ENCODE measurements at regions not wholly inside any gene's neighbourhood (a gene's known extent, or its start where the extent isn't known, plus 50 kb on each side); places are given as distances from the start of the nearest gene placed in this dataset.

DNA sequence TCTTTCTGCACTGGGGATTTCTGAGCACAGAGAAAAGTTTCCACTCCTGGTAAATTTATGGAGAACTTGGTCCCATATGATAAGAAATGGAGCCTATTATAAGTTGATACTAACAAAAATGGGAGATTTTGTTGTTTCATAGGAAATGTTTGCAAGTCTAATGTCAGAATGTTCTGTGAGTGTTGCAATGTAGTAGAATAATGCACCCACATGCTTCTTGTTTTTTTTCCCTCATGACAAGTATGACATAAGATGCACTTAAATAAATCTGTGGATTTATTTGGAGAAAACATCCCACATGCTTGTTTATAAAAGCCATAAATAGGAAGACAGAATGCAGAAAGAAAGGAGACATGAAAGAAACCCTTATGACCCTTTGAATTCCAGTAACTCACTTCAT, 50.8 kb upstream of the KCNJ6 start:
- POLR2A ChIA-PET, result no interaction called here
- H3K9me3 ChIP-seq, result no peaks in the 10 kb centered on the region
- CTCF ChIA-PET, result no interaction called here
- TF ChIP-seq, protein P1, sequence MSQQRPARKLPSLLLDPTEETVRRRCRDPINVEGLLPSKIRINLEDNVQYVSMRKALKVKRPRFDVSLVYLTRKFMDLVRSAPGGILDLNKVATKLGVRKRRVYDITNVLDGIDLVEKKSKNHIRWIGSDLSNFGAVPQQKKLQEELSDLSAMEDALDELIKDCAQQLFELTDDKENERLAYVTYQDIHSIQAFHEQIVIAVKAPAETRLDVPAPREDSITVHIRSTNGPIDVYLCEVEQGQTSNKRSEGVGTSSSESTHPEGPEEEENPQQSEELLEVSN (IDR thresholded peaks at IDR 0.05; ENCODE audit: borderline replicate concordance, low read depth), result no peak
- TF ChIP-seq RNF2 (IDR thresholded peaks at IDR 0.05; ENCODE audit: borderline replicate concordance, low read depth) (no peak), ESRRA (IDR thresholded peaks at IDR 0.05; ENCODE audit: borderline replicate concordance, low read length) (no peak), SREBF2 (IDR thresholded peaks at IDR 0.05) (no peak), CEBPB (IDR thresholded peaks at IDR 0.05) (no peak)
- TF ChIP-seq, protein P2, sequence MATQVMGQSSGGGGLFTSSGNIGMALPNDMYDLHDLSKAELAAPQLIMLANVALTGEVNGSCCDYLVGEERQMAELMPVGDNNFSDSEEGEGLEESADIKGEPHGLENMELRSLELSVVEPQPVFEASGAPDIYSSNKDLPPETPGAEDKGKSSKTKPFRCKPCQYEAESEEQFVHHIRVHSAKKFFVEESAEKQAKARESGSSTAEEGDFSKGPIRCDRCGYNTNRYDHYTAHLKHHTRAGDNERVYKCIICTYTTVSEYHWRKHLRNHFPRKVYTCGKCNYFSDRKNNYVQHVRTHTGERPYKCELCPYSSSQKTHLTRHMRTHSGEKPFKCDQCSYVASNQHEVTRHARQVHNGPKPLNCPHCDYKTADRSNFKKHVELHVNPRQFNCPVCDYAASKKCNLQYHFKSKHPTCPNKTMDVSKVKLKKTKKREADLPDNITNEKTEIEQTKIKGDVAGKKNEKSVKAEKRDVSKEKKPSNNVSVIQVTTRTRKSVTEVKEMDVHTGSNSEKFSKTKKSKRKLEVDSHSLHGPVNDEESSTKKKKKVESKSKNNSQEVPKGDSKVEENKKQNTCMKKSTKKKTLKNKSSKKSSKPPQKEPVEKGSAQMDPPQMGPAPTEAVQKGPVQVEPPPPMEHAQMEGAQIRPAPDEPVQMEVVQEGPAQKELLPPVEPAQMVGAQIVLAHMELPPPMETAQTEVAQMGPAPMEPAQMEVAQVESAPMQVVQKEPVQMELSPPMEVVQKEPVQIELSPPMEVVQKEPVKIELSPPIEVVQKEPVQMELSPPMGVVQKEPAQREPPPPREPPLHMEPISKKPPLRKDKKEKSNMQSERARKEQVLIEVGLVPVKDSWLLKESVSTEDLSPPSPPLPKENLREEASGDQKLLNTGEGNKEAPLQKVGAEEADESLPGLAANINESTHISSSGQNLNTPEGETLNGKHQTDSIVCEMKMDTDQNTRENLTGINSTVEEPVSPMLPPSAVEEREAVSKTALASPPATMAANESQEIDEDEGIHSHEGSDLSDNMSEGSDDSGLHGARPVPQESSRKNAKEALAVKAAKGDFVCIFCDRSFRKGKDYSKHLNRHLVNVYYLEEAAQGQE (IDR thresholded peaks at IDR 0.05), result no peak
- no peak overlapping the region for H3K27ac ChIP-seq
- no peak overlapping the region for H3K4me3 ChIP-seq
- FAIRE-seq (no peak), DNase-seq (ENCODE audit: low read depth in 1 of 2, low spot score in 1 of 2) (no peak), ATAC-seq (no peak)
- H3K4me1 ChIP-seq, result 0 out of 3 replicates have a peak, but pooled peaks cover 2% of the 10 kb centered on the region
- H3K4me2 ChIP-seq, result no peak overlapping the region

DNA sequence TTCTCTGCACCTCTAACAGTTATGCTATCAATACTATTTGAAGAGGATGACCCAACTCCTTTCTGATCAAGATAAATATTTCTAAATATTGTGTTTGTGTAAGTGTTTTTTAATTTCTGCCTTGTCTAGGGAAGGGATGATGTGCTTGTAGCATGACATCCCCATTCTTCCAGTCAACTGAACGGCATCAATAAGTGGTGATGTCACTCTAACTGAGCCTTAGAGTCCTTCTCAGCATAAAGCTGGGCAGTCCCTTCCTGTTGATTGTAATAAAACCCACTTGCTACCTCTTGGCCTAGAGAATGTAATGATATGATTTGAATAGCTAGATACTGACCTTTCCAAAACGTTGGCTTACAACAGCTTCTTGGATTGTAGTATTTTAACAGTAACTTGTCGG, 52.5 kb upstream of the KCNJ6 start:
- POLR2A ChIA-PET, result no interaction called here

DNA sequence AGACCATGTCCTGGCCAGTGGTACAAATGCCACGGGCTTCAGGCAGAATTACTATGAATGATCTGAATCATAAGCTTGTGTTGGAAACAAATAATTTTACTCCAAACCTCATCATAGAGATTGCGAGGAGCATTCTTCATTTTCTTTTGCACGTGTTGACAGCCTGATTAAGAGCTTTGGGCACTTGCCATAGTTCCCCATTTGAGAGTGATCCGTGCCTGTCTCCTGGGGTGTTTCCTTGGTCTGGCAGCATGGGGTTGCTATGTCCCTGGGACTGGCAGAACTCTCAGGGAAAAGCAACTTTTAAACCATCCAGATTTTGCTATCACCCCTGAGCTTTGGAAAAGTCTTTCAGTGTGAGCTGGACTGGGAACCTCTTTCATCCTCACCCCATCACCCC, 54.3 kb upstream of the KCNJ6 start:
- TF ChIP-seq HOXB5 (CRISPR knock-in tag; IDR thresholded peaks at IDR 0.05), result no peak
- TF ChIP-seq CEBPB (IDR thresholded peaks at IDR 0.05), result no peak
- TF ChIP-seq HEYL (CRISPR knock-in tag; IDR thresholded peaks at IDR 0.05), result no peak
- TF ChIP-seq ESRRA (IDR thresholded peaks at IDR 0.05; ENCODE audit: borderline replicate concordance, low read length), result no peak
- TF ChIP-seq ZNF302 (CRISPR knock-in tag; IDR thresholded peaks at IDR 0.05), result no peak
- no peak for TF ChIP-seq JUNB (IDR thresholded peaks at IDR 0.05)
- TF ChIP-seq MYC (IDR thresholded peaks at IDR 0.05; ENCODE audit: borderline replicate concordance, low read length), result no peak
- no peak for TF ChIP-seq RARB (CRISPR knock-in tag; IDR thresholded peaks at IDR 0.05)
- TF ChIP-seq ZC3H11A (IDR thresholded peaks at IDR 0.05), result no peak
- no peak for TF ChIP-seq SREBF2 (IDR thresholded peaks at IDR 0.05)
- 57% methylated on average over 4 of the region's 4 CpGs for WGBS (ENCODE audit: missing lambda C conversion rate)
- 0 out of 3 replicates have a peak, but pooled peaks cover 10% of the 10 kb centered on the region for H3K4me1 ChIP-seq
- H3K4me3 ChIP-seq, result no peak overlapping the region
- no peaks in the 10 kb centered on the region for H3K9me3 ChIP-seq
- FAIRE-seq (no peak), DNase-seq (ENCODE audit: low read depth in 1 of 2, low spot score in 1 of 2) (no peak), ATAC-seq (no peak)
- no peak overlapping the region for H3K4me2 ChIP-seq
- ChIA-PET CTCF (interaction anchor here (1.3 kb wide), 1 partner anchor 54 kb away, joined by 3 read pairs; no protein-coding TSS in a partner anchor), POLR2A (interaction anchor here (0.7 kb wide), 1 partner anchor 723 kb away, joined by 4 read pairs; no protein-coding TSS in a partner anchor)
- H3K27ac ChIP-seq, result peak overlapping the region in 1 of 2 experiments; percentile 26; a peak in 1 of 6 replicates

More for the DNA sequence above, 52.5 kb upstream of the KCNJ6 start:
- CTCF ChIA-PET, result no interaction called here
- no peak for TF ChIP-seq HOXB5 (CRISPR knock-in tag; IDR thresholded peaks at IDR 0.05)
- no peak for TF ChIP-seq KDM5A (IDR thresholded peaks at IDR 0.05)
- no peak for TF ChIP-seq FOSL2 (IDR thresholded peaks at IDR 0.05)
- TF ChIP-seq FOSL2 (CRISPR knock-in tag; IDR thresholded peaks at IDR 0.05), result no peak
- TF ChIP-seq, protein P3, sequence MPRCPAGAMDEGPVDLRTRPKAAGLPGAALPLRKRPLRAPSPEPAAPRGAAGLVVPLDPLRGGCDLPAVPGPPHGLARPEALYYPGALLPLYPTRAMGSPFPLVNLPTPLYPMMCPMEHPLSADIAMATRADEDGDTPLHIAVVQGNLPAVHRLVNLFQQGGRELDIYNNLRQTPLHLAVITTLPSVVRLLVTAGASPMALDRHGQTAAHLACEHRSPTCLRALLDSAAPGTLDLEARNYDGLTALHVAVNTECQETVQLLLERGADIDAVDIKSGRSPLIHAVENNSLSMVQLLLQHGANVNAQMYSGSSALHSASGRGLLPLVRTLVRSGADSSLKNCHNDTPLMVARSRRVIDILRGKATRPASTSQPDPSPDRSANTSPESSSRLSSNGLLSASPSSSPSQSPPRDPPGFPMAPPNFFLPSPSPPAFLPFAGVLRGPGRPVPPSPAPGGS (IDR thresholded peaks at IDR 0.05), result no peak
- TF ChIP-seq RNF2 (IDR thresholded peaks at IDR 0.05; ENCODE audit: borderline replicate concordance, low read depth), result no peak
- TF ChIP-seq RCOR1 (IDR thresholded peaks at IDR 0.05; ENCODE audit: low read depth, low read length), result no peak
- no peak for TF ChIP-seq MAFK (IDR thresholded peaks at IDR 0.05; ENCODE audit: partially characterized antibody)
- no peak overlapping the region for H3K27ac ChIP-seq
- no peak overlapping the region for H3K4me3 ChIP-seq
- 53% methylated on average over 3 of the region's 3 CpGs for WGBS (ENCODE audit: missing lambda C conversion rate)
- no peak overlapping the region for H3K4me2 ChIP-seq
- H3K4me1 ChIP-seq, result 0 out of 3 replicates have a peak, but pooled peaks cover 2% of the 10 kb centered on the region
- no peaks in the 10 kb centered on the region for H3K9me3 ChIP-seq
- DNase-seq (ENCODE audit: low read depth in 1 of 2, low spot score in 1 of 2) (no peak), FAIRE-seq (no peak), ATAC-seq (no peak)

Measured in A549 (cell line).